ENCODE measurements at regions not wholly inside any gene's neighbourhood (a gene's known extent, or its start where the extent isn't known, plus 50 kb on each side); places are given as distances from the start of the nearest gene placed in this dataset.
"Not testable (repeated sequence)": the region's sequence is repeated elsewhere in the genome, so short reads cannot be mapped to it uniquely, and the experiment has no call there.

DNA sequence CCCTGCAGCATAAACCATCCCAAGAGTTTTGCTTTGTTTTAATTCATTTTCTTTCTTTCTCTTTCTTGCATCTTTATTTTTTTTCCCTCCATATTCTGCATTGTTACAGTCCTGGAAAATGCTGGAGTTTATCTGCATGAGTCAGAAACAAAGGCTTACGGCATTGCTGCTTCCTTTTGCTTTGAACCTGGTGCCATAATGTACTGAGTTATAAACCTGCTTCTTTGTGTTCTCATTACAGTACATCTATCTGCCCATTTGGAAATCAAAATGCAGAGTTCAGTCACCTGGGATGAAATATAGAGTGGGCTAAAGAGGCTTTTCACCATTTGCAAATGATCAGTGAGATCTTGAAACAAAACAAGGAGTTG, 1009.2 kb upstream of the FANCL start:
- Histone ChIP-seq H3K27me3 (ENCODE audit: control insufficient read depth, insufficient read depth, low read length) (peaks cover 7% of the 10 kb centered on the region), H3K4me1 (ENCODE audit: control insufficient read depth, insufficient read depth, low read length) (no peaks in the 10 kb centered on the region), H3K4me3 (ENCODE audit: low read length) (no peak overlapping the region), H3K9me3 (ENCODE audit: control insufficient read depth, low read depth, low read length) (no peaks in the 10 kb centered on the region), H3K36me3 (ENCODE audit: control insufficient read depth, insufficient read depth, low read length) (no peaks in the 10 kb centered on the region), H3K27ac (ENCODE audit: low read length) (no peak overlapping the region)
- WGBS (ENCODE audit: insufficient coverage, low lambda C conversion rate) = no CpG with 5 or more reads among the region's 1 CpG
- DNase-seq = no peak

DNA sequence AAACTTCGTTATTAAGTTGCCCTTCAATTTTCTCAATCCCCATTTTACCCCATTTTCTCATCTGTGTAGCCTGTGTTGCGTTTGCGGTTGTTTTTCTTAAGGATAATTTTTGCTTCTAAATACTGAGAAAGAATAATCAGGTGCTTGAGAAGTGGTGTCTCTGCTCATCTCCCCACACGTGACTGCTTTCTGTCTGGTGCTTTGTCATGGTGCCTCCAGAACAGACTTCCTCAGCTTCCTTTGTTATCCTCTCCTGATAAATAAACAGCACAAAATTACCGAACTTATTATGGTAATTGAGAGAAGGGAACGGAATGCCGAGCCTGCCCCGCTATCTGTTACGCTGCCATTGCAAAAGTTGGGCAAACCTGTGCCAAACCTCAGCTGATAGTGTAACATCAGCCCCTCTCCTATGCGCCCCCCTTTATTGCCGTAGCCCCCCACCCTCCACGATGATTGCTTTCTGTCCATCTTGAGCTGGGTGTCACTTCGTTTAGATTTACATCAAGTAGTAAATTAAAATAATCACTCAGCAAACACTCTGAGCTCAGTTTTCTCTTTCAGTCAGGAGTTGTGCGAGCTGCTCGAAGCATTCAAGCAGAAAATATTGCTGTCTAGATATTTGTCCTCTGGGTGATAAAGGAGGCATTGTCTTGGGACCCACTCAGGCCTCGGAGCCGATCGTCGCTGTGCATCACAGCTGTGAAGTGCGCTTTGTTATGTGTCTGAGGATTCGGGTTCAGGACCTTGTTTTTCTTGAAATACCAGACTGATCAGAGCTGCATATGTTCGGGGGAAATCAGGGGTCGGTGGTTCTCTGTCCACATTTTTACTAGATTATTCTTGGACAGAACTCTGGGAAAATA, 1008.5 kb upstream of the FANCL start:
- Histone ChIP-seq H3K36me3 (ENCODE audit: control insufficient read depth, insufficient read depth, low read length) (no peaks in the 10 kb centered on the region), H3K4me3 (ENCODE audit: low read length) (no peak overlapping the region), H3K9me3 (ENCODE audit: control insufficient read depth, low read depth, low read length) (no peaks in the 10 kb centered on the region), H3K4me1 (ENCODE audit: control insufficient read depth, insufficient read depth, low read length) (no peaks in the 10 kb centered on the region), H3K27ac (ENCODE audit: low read length) (no peak overlapping the region), H3K27me3 (ENCODE audit: control insufficient read depth, insufficient read depth, low read length) (peaks cover 7% of the 10 kb centered on the region)
- WGBS (ENCODE audit: insufficient coverage, low lambda C conversion rate) = 73% methylated on average over 5 of the region's 23 CpGs
- no peak for DNase-seq

DNA sequence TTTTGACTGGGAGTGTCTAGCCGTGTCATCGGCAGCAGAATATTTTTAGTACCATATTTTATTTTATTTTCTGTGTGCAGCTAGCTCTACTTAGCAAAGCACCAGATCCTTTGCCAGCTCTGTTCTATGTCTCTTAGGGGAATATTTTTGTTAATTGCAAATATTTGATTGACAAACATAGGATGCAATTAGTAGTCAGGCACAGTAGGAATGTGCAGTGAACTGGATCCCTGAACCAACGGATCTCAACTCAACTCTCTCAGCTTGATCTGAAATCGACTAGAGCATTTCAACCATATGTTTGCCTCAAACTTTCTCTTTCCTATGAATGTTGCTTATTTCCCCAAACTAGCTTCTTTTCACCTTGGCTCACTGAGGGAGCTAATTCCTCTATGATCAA, 998.0 kb upstream of the FANCL start:
- Histone ChIP-seq H3K27ac (ENCODE audit: low read length) (no peak overlapping the region), H3K36me3 (ENCODE audit: control insufficient read depth, insufficient read depth, low read length) (no peaks in the 10 kb centered on the region), H3K4me3 (ENCODE audit: low read length) (no peak overlapping the region), H3K4me1 (ENCODE audit: control insufficient read depth, insufficient read depth, low read length) (no peaks in the 10 kb centered on the region), H3K27me3 (ENCODE audit: control insufficient read depth, insufficient read depth, low read length) (no peaks in the 10 kb centered on the region), H3K9me3 (ENCODE audit: control insufficient read depth, low read depth, low read length) (no peaks in the 10 kb centered on the region)
- WGBS (ENCODE audit: insufficient coverage, low lambda C conversion rate) = no CpG with 5 or more reads among the region's 4 CpGs
- no peak for DNase-seq

DNA sequence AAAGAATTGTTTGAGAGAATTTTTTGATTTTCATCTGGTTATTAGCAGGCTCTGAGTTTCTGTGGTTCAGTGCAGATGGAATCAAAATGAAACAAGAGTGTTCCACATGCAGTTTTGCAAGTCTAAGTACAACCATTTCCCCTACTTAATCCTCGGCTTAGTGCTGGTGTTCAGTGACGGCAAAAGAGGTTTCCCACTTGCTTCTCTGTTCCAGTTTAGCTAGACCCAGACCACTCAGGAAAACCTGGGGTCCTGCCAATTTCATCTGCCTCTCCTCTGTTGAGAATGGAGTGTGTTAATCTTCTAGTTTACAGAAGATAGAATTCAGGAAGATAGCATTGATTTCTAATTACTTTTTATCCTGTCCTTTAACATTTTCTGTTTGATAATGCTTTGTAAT, 996.2 kb upstream of the FANCL start:
- H3K9me3 ChIP-seq (ENCODE audit: control insufficient read depth, low read depth, low read length) = no peaks in the 10 kb centered on the region
- no peak overlapping the region for H3K4me3 ChIP-seq (ENCODE audit: low read length)
- no peaks in the 10 kb centered on the region for H3K27me3 ChIP-seq (ENCODE audit: control insufficient read depth, insufficient read depth, low read length)
- no peak overlapping the region for H3K27ac ChIP-seq (ENCODE audit: low read length)
- H3K4me1 ChIP-seq (ENCODE audit: control insufficient read depth, insufficient read depth, low read length) = no peaks in the 10 kb centered on the region
- no peak for DNase-seq
- no peaks in the 10 kb centered on the region for H3K36me3 ChIP-seq (ENCODE audit: control insufficient read depth, insufficient read depth, low read length)
- no CpG with 5 or more reads among the region's 2 CpGs for WGBS (ENCODE audit: insufficient coverage, low lambda C conversion rate)

DNA sequence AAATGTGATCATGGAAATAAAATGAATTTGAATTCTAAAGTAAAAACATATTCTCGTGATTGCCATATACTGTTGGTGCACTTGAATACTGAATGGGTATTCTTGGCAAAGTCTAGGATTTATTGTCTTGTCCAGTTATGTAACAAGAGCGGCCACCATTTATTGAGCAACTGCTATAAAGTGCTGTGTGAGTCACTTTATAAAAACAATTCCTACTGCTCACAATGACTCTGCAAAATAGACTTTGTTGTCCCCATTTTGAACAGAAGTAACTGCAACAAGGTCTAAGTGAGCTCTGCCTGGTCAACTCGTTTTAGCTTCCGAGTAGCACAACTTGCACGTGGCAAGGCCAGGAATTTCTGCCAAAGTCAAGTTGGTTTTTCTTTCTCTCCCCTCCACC, 995.6 kb upstream of the FANCL start:
- Histone ChIP-seq H3K4me1 (ENCODE audit: control insufficient read depth, insufficient read depth, low read length) (no peaks in the 10 kb centered on the region), H3K9me3 (ENCODE audit: control insufficient read depth, low read depth, low read length) (no peaks in the 10 kb centered on the region), H3K27me3 (ENCODE audit: control insufficient read depth, insufficient read depth, low read length) (no peaks in the 10 kb centered on the region), H3K4me3 (ENCODE audit: low read length) (no peak overlapping the region), H3K27ac (ENCODE audit: low read length) (no peak overlapping the region), H3K36me3 (ENCODE audit: control insufficient read depth, insufficient read depth, low read length) (no peaks in the 10 kb centered on the region)
- 83% methylated on average over 1 of the region's 5 CpGs for WGBS (ENCODE audit: insufficient coverage, low lambda C conversion rate)
- DNase-seq = no peak

DNA sequence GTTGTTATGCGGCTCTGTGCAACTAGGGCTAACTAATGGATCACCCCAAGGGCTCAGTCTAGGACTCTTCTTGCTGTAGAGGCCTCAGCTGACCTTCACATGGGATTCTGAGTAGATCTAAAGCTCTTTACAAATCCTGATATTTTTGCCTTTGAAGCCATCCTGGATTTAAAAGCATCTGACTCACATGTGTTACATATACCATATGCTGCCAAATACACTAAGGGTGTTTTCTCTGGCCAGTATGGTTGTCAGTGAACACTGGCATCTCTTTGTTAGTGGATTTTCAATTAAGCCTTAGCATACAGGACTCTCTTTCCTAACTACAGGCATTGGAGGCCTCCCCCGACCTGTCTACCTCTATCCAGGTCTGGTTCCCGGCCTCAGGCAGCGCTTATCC, 992.8 kb upstream of the FANCL start:
- Histone ChIP-seq H3K9me3 (ENCODE audit: control insufficient read depth, low read depth, low read length) (no peaks in the 10 kb centered on the region), H3K4me3 (ENCODE audit: low read length) (no peak overlapping the region), H3K4me1 (ENCODE audit: control insufficient read depth, insufficient read depth, low read length) (no peaks in the 10 kb centered on the region), H3K27me3 (ENCODE audit: control insufficient read depth, insufficient read depth, low read length) (no peaks in the 10 kb centered on the region), H3K36me3 (ENCODE audit: control insufficient read depth, insufficient read depth, low read length) (no peaks in the 10 kb centered on the region), H3K27ac (ENCODE audit: low read length) (no peak overlapping the region)
- no peak for DNase-seq
- WGBS (ENCODE audit: insufficient coverage, low lambda C conversion rate) = no CpG with 5 or more reads among the region's 4 CpGs

DNA sequence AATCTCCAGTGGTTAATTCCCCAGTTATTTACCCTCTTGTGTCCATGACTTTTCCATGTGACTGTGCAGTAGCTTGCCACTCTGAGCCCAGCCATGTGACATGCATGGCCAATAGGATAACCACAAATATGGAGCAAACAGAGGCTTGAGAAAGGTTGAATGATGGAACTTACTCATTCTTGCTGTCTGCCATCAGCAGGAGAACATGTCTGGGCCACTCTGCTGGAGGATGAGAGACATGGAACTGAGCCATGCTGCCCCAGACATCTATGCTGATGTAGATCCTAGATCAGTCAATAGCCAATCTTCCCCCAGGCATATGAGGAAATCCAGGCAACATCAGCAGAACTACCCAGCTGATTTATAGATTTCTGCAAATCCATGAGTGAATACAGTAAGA, 992.3 kb upstream of the FANCL start:
- no peaks in the 10 kb centered on the region for H3K4me1 ChIP-seq (ENCODE audit: control insufficient read depth, insufficient read depth, low read length)
- H3K36me3 ChIP-seq (ENCODE audit: control insufficient read depth, insufficient read depth, low read length) = no peaks in the 10 kb centered on the region
- no peak overlapping the region for H3K27ac ChIP-seq (ENCODE audit: low read length)
- no peaks in the 10 kb centered on the region for H3K27me3 ChIP-seq (ENCODE audit: control insufficient read depth, insufficient read depth, low read length)
- H3K4me3 ChIP-seq (ENCODE audit: low read length) = no peak overlapping the region
- H3K9me3 ChIP-seq (ENCODE audit: control insufficient read depth, low read depth, low read length) = no peaks in the 10 kb centered on the region
- no peak for DNase-seq

DNA sequence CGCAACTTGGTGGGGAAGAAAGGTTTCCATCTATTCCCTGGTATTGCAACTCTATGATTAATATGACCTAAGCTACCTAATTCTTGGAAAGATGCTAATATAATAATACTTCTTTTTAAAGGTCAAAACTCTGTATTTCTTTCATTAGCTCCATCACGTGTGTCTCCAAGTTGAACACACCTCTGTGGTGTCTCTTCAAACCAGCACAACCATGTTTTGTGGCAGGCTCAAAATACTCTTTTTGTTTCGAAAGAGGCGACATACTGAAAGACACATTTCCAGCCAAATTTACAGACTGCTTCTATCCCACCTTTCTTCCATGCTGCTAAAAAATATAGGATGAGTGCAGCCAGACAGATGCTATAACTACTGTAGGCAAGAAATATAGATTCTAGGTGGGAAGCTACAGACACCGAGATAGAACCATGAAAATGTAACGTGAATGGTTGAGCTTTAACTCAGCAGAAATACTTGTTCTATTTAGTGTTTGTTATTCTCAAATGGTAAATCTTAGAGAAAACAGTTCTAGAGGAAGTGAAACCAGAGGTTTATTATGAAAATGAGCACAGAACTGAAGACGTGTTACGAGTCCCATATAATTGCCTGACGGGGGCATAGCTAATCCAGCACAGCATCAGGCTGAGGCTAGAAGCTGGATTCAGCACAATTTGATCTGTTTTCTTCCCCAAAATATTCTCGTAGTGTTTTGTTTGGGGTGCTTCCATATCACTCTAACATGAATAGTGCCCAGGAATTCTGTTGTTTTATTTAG, 991.5 kb upstream of the FANCL start:
- no peaks in the 10 kb centered on the region for H3K4me1 ChIP-seq (ENCODE audit: control insufficient read depth, insufficient read depth, low read length)
- H3K9me3 ChIP-seq (ENCODE audit: control insufficient read depth, low read depth, low read length) = no peaks in the 10 kb centered on the region
- no peak overlapping the region for H3K4me3 ChIP-seq (ENCODE audit: low read length)
- no peak overlapping the region for H3K27ac ChIP-seq (ENCODE audit: low read length)
- 88% methylated on average over 5 of the region's 10 CpGs for WGBS (ENCODE audit: insufficient coverage, low lambda C conversion rate)
- no peaks in the 10 kb centered on the region for H3K27me3 ChIP-seq (ENCODE audit: control insufficient read depth, insufficient read depth, low read length)
- H3K36me3 ChIP-seq (ENCODE audit: control insufficient read depth, insufficient read depth, low read length) = no peaks in the 10 kb centered on the region
- no peak for DNase-seq

DNA sequence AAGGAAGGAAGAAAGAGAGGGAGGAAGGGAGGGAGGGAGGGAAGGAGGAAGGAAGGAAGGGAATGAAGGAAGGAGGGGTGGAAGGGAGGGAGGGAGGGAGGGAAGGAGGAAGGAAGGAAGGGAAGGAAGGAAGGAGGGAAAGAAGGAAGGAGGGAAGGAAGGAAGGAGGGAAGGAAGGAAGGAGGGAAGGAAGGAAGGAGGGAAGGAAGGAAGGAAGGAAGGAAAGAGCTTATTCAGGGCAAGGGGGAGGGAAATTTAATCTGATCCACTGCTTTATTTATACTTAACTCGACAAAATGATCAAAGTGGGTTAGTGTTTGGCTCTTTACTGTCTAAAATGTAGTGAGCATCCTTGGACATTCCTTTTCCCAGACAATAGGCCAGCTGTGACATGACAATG, 985.2 kb upstream of the FANCL start:
- WGBS (ENCODE audit: insufficient coverage, low lambda C conversion rate) = 80% methylated on average over 1 of the region's 1 CpG
- not testable (repeated sequence) for H3K9me3 ChIP-seq (ENCODE audit: control insufficient read depth, low read depth, low read length); H3K4me3 ChIP-seq (ENCODE audit: low read length); H3K27me3 ChIP-seq (ENCODE audit: control insufficient read depth, insufficient read depth, low read length); H3K27ac ChIP-seq (ENCODE audit: low read length); H3K36me3 ChIP-seq (ENCODE audit: control insufficient read depth, insufficient read depth, low read length); DNase-seq; H3K4me1 ChIP-seq (ENCODE audit: control insufficient read depth, insufficient read depth, low read length)

DNA sequence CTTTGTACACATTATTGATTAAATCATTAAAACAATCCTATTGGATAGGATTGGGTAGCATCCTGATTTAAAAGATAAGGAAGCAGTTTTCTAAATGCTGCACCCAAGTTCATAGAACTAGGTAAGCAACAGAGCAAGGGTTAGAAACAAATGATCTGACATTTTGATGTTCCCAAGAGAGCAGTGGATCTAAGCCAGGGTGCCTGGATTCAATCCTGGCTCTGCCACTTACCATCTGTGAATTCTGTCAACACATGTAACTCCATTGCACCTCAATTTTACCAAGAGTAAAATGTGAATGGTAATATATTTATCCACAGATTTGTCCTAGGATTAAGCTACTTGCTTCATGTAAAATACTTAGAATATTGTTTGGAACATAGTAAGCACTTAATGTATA, 982.6 kb upstream of the FANCL start:
- no peak overlapping the region for H3K27ac ChIP-seq (ENCODE audit: low read length)
- H3K9me3 ChIP-seq (ENCODE audit: control insufficient read depth, low read depth, low read length) = no peaks in the 10 kb centered on the region
- no peaks in the 10 kb centered on the region for H3K27me3 ChIP-seq (ENCODE audit: control insufficient read depth, insufficient read depth, low read length)
- H3K4me3 ChIP-seq (ENCODE audit: low read length) = no peak overlapping the region
- no peaks in the 10 kb centered on the region for H3K4me1 ChIP-seq (ENCODE audit: control insufficient read depth, insufficient read depth, low read length)
- H3K36me3 ChIP-seq (ENCODE audit: control insufficient read depth, insufficient read depth, low read length) = no peaks in the 10 kb centered on the region
- DNase-seq = no peak

DNA sequence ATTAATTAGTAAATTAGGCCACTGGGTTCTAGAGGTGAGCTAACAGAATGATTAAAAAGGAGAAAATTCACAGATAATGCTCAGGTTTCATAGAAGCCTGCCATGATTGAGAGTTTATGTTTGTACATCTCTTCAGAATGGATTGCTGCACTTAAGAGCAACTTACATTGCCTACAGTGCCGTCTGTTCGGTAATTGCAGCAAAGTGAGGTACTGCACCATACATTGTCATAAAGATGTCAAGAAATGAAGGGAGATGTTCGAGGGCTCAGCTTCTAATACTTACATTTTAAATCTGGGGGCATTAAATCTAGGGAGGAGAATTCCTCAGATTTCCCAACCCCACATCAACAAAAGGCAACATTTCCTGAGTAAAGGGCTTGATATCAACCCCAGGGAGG, 976.2 kb upstream of the FANCL start:
- no CpG with 5 or more reads among the region's 3 CpGs for WGBS (ENCODE audit: insufficient coverage, low lambda C conversion rate)

More for the DNA sequence above, 976.2 kb upstream of the FANCL start:
- H3K4me3 ChIP-seq (ENCODE audit: low read length) = no peak overlapping the region
- H3K27me3 ChIP-seq (ENCODE audit: control insufficient read depth, insufficient read depth, low read length) = no peaks in the 10 kb centered on the region
- H3K4me1 ChIP-seq (ENCODE audit: control insufficient read depth, insufficient read depth, low read length) = no peaks in the 10 kb centered on the region
- DNase-seq = no peak
- H3K27ac ChIP-seq (ENCODE audit: low read length) = no peak overlapping the region
- no peaks in the 10 kb centered on the region for H3K36me3 ChIP-seq (ENCODE audit: control insufficient read depth, insufficient read depth, low read length)
- H3K9me3 ChIP-seq (ENCODE audit: control insufficient read depth, low read depth, low read length) = no peaks in the 10 kb centered on the region

All from large intestine (tissue), 3 donors.